ENCODE measurements at regions not wholly inside any gene's neighbourhood (a gene's known extent, or its start where the extent isn't known, plus 50 kb on each side); places are given as distances from the start of the nearest gene placed in this dataset.

GRCh38 chr6:167647306-167647705 is 179.4 kb upstream of the AFDN start:
- TF ChIP-seq CEBPB (IDR thresholded peaks at IDR 0.05) (no peak), TCF12 (IDR thresholded peaks at IDR 0.05; ENCODE audit: low read depth) (no peak), EGR1 (IDR thresholded peaks at IDR 0.05) (no peak), YY1 (IDR thresholded peaks at IDR 0.05; ENCODE audit: low read depth) (no peak), FOXM1 (IDR thresholded peaks at IDR 0.05; ENCODE audit: borderline replicate concordance, low read depth) (no peak), TAF1 (IDR thresholded peaks at IDR 0.05; ENCODE audit: low read depth) (no peak), USF1 (IDR thresholded peaks at IDR 0.05) (no peak), EP300 (IDR thresholded peaks at IDR 0.05; ENCODE audit: borderline replicate concordance) (no peak), ZBTB7A (IDR thresholded peaks at IDR 0.05; ENCODE audit: low read depth) (no peak), NFIC (IDR thresholded peaks at IDR 0.05) (no peak), CREB1 (IDR thresholded peaks at IDR 0.05; ENCODE audit: low read depth) (no peak), RAD21 (IDR thresholded peaks at IDR 0.05; ENCODE audit: low read depth) (no peak)

- TF ChIP-seq CEBPB (IDR thresholded peaks at IDR 0.05), result no peak
- TF ChIP-seq ZBTB7A (IDR thresholded peaks at IDR 0.05; ENCODE audit: low read depth), result no peak
- no peak for TF ChIP-seq MAX (IDR thresholded peaks at IDR 0.05)
These were observed 178.8 kb upstream of the AFDN start for GRCh38 chr6:167647737-167648470.

- TF ChIP-seq TAF1 (IDR thresholded peaks at IDR 0.05; ENCODE audit: low read depth), result no peak
These were observed 178.0 kb upstream of the AFDN start for GRCh38 chr6:167648501-167649278.

GRCh38 chr6:167649476-167649875 is 177.2 kb upstream of the AFDN start:
- TF ChIP-seq NFIC (IDR thresholded peaks at IDR 0.05) (no peak), TEAD4 (IDR thresholded peaks at IDR 0.05) (no peak), USF1 (IDR thresholded peaks at IDR 0.05) (peak; percentile 38; the same call in 1 of the 2 replicates), CEBPB (IDR thresholded peaks at IDR 0.05) (no peak), REST (IDR thresholded peaks at IDR 0.05; ENCODE audit: low read depth) (no peak), FOXM1 (IDR thresholded peaks at IDR 0.05; ENCODE audit: borderline replicate concordance, low read depth) (no peak), TCF12 (IDR thresholded peaks at IDR 0.05; ENCODE audit: low read depth) (no peak)

GRCh38 chr6:167650730-167651317 is 175.9 kb upstream of the AFDN start:
- TF ChIP-seq TCF12 (IDR thresholded peaks at IDR 0.05; ENCODE audit: low read depth), result no peak
- TF ChIP-seq USF1 (IDR thresholded peaks at IDR 0.05), result no peak
- TF ChIP-seq REST (IDR thresholded peaks at IDR 0.05; ENCODE audit: low read depth), result no peak
- no peak for TF ChIP-seq TAF1 (IDR thresholded peaks at IDR 0.05; ENCODE audit: low read depth)
- no peak for TF ChIP-seq CEBPB (IDR thresholded peaks at IDR 0.05)
